Stomach (tissue), 4 donors: ENCODE measurements at regions not wholly inside any gene's neighbourhood (a gene's known extent, or its start where the extent isn't known, plus 50 kb on each side); places are given as distances from the start of the nearest gene placed in this dataset.

Experiments
- CTCF ChIP-seq, 7 experiments: fragments of 450-650 bp in 4 of 7; fragments of 200-600 bp in 3 of 7; sonication (generic) in 3 of 7; IDR thresholded peaks; one replicate each; pipeline ENCODE4 v1.5.1; 2016 to 2019; ENCODE audit warnings: antibody characterized with exemption in 7 of 7, control low read depth in 2 of 7, mild to moderate bottlenecking in 1 of 7
- POLR2A ChIP-seq, 4 donors: fragments of 450-650 bp; IDR thresholded peaks; one replicate each; pipeline ENCODE4 v1.6.1; 2016; ENCODE audit warnings: antibody characterized with exemption in 4 of 4, control low read depth in 2 of 4, mild to moderate bottlenecking in 1 of 4, moderate library complexity in 1 of 4

GRCh38 chrX:39749135-39749534 lies 348.6 kb downstream of the BCOR start:
- TF ChIP-seq CTCF (IDR thresholded peaks at IDR 0.05) (no peak), POLR2A (IDR thresholded peaks at IDR 0.05) (no peak)
